Sigmoid colon (tissue), 4 donors: ENCODE measurements at regions not wholly inside any gene's neighbourhood (a gene's known extent, or its start where the extent isn't known, plus 50 kb on each side); places are given as distances from the start of the nearest gene placed in this dataset.

Experiments
- CTCF ChIP-seq, 4 experiments: fragments of 450-650 bp in 3 of 4; fragments of 200-600 bp in 1 of 4; IDR thresholded peaks; one replicate each; pipeline ENCODE4 v1.5.1; 2016 to 2019; ENCODE audit warnings: antibody characterized with exemption in 4 of 4, mild to moderate bottlenecking in 3 of 4, moderate library complexity in 2 of 4
- POLR2A ChIP-seq, 2 donors: fragments of 450-650 bp; IDR thresholded peaks; one replicate each; pipeline ENCODE4 v1.6.1; 2016; ENCODE audit warnings: antibody characterized with exemption in 2 of 2, mild to moderate bottlenecking in 2 of 2, moderate library complexity in 2 of 2
- POLR2AphosphoS5 ChIP-seq, 4 donors: sonication (generic); formaldehyde crosslinking; IDR thresholded peaks; one replicate each; pipeline ENCODE4 v1.6.1; 2017; ENCODE audit warnings: antibody characterized with exemption in 4 of 4

- TF ChIP-seq CTCF (IDR thresholded peaks at IDR 0.05) (no peak), POLR2A (IDR thresholded peaks at IDR 0.05) (no peak), POLR2AphosphoS5 (IDR thresholded peaks at IDR 0.05) (no peak)
Observed at GRCh38 chr2:37579192-37579713, 92.2 kb downstream of the CDC42EP3 start.
